ENCODE measurements at regions not wholly inside any gene's neighbourhood (a gene's known extent, or its start where the extent isn't known, plus 50 kb on each side); places are given as distances from the start of the nearest gene placed in this dataset.
A peak's percentile ranks its signal among the peaks of the same experiment; 100 is the strongest.

GRCh38 chr22:34797826-34798225, 268.1 kb upstream of the ISX start:
- TF ChIP-seq EZH2 (IDR thresholded peaks at IDR 0.05; ENCODE audit: borderline replicate concordance, low read depth, low read length, poor library complexity, severe bottlenecking) (no peak), CTCF (conservative IDR thresholded peaks at IDR 0.05; ENCODE audit: low read depth, low read length) (no peak)
- Histone ChIP-seq H3K36me3 (ENCODE audit: insufficient read depth, low read length, poor library complexity, severe bottlenecking) (no peaks in the 10 kb centered on the region), H3K4me1 (ENCODE audit: insufficient read depth, low read length, poor library complexity, severe bottlenecking) (no peaks in the 10 kb centered on the region), H3K4me3 (ENCODE audit: low read depth, low read length, poor library complexity, severe bottlenecking) (no peak overlapping the region), H3K9me3 (ENCODE audit: low read depth, low read length, poor library complexity, severe bottlenecking) (no peaks in the 10 kb centered on the region), H3K27me3 (replicated peaks; ENCODE audit: insufficient read depth, low read depth, low read length, poor library complexity) (no peaks in the 10 kb centered on the region), H3K27ac (ENCODE audit: low read depth, low read length, poor library complexity, severe bottlenecking) (no peak overlapping the region)
- BruUV-seq (replicated peaks): no TSS peak
- ChIA-PET POLR2A (ENCODE audit: low non-redundant PET) (no interaction called here), CTCF (no interaction called here)
- DNase-seq (ENCODE audit: low spot score): no peak
- intact Hi-C loops (cut with micrococcal nuclease; ENCODE audit: unreplicated experiment): no loop called here

- CTCF ChIA-PET: no interaction called here
- Histone ChIP-seq H3K4me1 (ENCODE audit: insufficient read depth, low read length, poor library complexity, severe bottlenecking) (no peaks in the 10 kb centered on the region), H3K9me3 (ENCODE audit: low read depth, low read length, poor library complexity, severe bottlenecking) (no peaks in the 10 kb centered on the region), H3K36me3 (ENCODE audit: insufficient read depth, low read length, poor library complexity, severe bottlenecking) (no peaks in the 10 kb centered on the region), H3K27me3 (replicated peaks; ENCODE audit: insufficient read depth, low read depth, low read length, poor library complexity) (no peaks in the 10 kb centered on the region), H3K27ac (ENCODE audit: low read depth, low read length, poor library complexity, severe bottlenecking) (no peak overlapping the region), H3K4me3 (ENCODE audit: low read depth, low read length, poor library complexity, severe bottlenecking) (no peak overlapping the region)
- POLR2A ChIA-PET (ENCODE audit: low non-redundant PET): no interaction called here
- intact Hi-C loops (cut with micrococcal nuclease; ENCODE audit: unreplicated experiment): no loop called here
- TF ChIP-seq CTCF (conservative IDR thresholded peaks at IDR 0.05; ENCODE audit: low read depth, low read length) (no peak), EZH2 (IDR thresholded peaks at IDR 0.05; ENCODE audit: borderline replicate concordance, low read depth, low read length, poor library complexity, severe bottlenecking) (no peak)
- BruUV-seq (replicated peaks): no TSS peak
- no peak for DNase-seq (ENCODE audit: low spot score)
Measured at GRCh38 chr22:34798605-34799004, 267.4 kb upstream of the ISX start.

- DNase-seq (ENCODE audit: low spot score): peak; percentile 1
- CTCF ChIA-PET: no interaction called here
- TF ChIP-seq CTCF (conservative IDR thresholded peaks at IDR 0.05; ENCODE audit: low read depth, low read length): no peak
- Histone ChIP-seq H3K27ac (ENCODE audit: low read depth, low read length, poor library complexity, severe bottlenecking) (no peak overlapping the region), H3K27me3 (replicated peaks; ENCODE audit: insufficient read depth, low read depth, low read length, poor library complexity) (no peaks in the 10 kb centered on the region), H3K9me3 (ENCODE audit: low read depth, low read length, poor library complexity, severe bottlenecking) (no peaks in the 10 kb centered on the region), H3K36me3 (ENCODE audit: insufficient read depth, low read length, poor library complexity, severe bottlenecking) (no peaks in the 10 kb centered on the region), H3K4me3 (ENCODE audit: low read depth, low read length, poor library complexity, severe bottlenecking) (no peak overlapping the region), H3K4me1 (ENCODE audit: insufficient read depth, low read length, poor library complexity, severe bottlenecking) (no peaks in the 10 kb centered on the region)
- POLR2A ChIA-PET (ENCODE audit: low non-redundant PET): no interaction called here
- intact Hi-C loops (cut with micrococcal nuclease; ENCODE audit: unreplicated experiment): no loop called here
- BruUV-seq (replicated peaks): no TSS peak
Measured at GRCh38 chr22:34800260-34800980, 265.5 kb upstream of the ISX start.

Measured in A673 (cell line).